ENCODE measurements at regions not wholly inside any gene's neighbourhood (a gene's known extent, or its start where the extent isn't known, plus 50 kb on each side); places are given as distances from the start of the nearest gene placed in this dataset.
"Not testable (repeated sequence)": the region's sequence is repeated elsewhere in the genome, so short reads cannot be mapped to it uniquely, and the experiment has no call there.

- peak in 1 of 2 experiments; percentile 10 for DNase-seq (ENCODE audit: low read depth in 1 of 2, low spot score in 2 of 2)
- H3K4me3 ChIP-seq; H3K36me3 ChIP-seq; H3K4me1 ChIP-seq (replicated peaks); H3K27ac ChIP-seq; H3K27me3 ChIP-seq (replicated peaks); H3K9me3 ChIP-seq (replicated peaks): not testable (repeated sequence)
Measured at GRCh38 chr2:87222131-87222530, 200.5 kb upstream of the PLGLB1 start.

- not testable (repeated sequence) for H3K27me3 ChIP-seq (replicated peaks); DNase-seq (ENCODE audit: low read depth in 1 of 2, low spot score in 2 of 2); H3K4me3 ChIP-seq; H3K4me1 ChIP-seq (replicated peaks); H3K9me3 ChIP-seq (replicated peaks); H3K27ac ChIP-seq; H3K36me3 ChIP-seq
Measured at GRCh38 chr2:87223873-87224272, 202.2 kb upstream of the PLGLB1 start.

GRCh38 chr2:87229091-87229689, 207.5 kb upstream of the PLGLB1 start:
- peak in 1 of 2 experiments; percentile 62 for DNase-seq (ENCODE audit: low read depth in 1 of 2, low spot score in 2 of 2)
- H3K4me1 ChIP-seq (replicated peaks); H3K27ac ChIP-seq; H3K27me3 ChIP-seq (replicated peaks); H3K9me3 ChIP-seq (replicated peaks); H3K4me3 ChIP-seq; H3K36me3 ChIP-seq: not testable (repeated sequence)

- not testable (repeated sequence) for H3K36me3 ChIP-seq; DNase-seq (ENCODE audit: low read depth in 1 of 2, low spot score in 2 of 2); H3K4me1 ChIP-seq (replicated peaks); H3K4me3 ChIP-seq; H3K27me3 ChIP-seq (replicated peaks); H3K9me3 ChIP-seq (replicated peaks); H3K27ac ChIP-seq
Measured at GRCh38 chr2:87229964-87230363, 208.3 kb upstream of the PLGLB1 start.

DNA sequence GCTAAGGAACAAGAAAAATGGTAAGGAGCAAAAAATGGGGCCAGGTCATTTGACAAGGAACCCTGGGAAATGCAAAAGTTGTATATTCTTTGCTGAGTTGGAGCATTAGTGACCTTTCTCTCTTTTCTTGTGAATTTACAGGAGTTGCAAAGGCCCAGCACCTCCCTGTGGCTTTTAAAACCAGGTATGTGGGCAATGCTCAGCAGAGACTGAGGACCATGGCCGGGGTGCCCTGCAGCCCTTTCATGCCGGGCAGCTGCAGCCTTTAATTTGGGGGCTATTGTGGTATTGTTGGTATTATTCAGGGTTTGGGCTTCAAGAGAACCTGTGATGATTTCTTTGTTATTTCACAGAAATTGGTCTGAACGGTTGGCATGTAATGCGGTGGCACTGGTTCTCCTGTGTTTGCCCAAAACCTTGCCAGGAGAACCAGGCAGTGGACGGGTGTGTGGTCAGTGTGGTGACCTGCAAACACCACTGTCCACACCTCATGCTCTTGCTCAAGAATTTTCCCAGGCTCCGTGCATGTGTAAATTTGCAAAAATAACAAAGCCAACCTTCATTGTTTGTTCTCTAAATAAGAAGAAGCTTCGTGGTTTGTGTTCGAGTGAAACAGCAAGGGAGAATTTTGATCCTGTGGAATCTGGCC, 213.8 kb upstream of the PLGLB1 start:
- not testable (repeated sequence) for H3K4me3 ChIP-seq; DNase-seq (ENCODE audit: low read depth in 1 of 2, low spot score in 2 of 2); H3K4me1 ChIP-seq (replicated peaks); H3K27ac ChIP-seq; H3K9me3 ChIP-seq (replicated peaks); H3K27me3 ChIP-seq (replicated peaks); H3K36me3 ChIP-seq

DNA sequence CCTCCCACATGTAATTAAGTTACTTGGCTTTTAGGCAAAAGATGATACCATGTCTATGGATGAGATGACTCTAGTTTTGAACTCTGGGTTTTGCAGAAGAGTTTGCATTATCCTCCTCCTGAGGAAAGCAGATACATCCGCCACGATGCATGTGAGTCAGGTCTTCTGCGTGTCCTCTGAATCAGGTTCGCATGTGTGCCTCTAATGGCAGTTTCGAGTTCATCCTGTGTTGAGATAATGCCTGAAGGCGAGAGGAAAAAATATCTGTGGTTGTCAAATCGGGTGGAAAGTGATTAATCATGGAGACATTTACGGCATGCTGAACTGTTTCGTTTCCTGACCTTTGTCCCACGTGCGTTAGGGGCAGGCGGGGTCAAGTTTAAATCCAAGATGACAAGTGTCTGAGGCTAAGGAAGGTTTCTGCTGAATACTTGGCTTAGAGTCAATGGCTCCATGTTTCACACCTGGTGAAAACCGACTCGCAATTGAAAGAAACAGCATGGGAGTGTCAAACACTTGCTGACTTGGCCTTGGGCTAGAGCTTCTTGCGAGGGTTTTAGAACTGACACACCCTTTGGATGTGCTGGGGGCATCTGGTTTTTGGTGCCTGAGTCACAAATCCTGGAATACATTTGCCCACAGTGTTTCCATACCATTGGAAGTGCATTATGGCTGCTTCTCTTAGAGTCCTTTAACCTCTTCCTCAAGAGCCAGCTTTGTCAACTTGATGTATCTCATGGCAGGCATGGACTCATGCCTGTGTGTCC, 216.1 kb upstream of the PLGLB1 start:
- not testable (repeated sequence) for H3K4me3 ChIP-seq; H3K27me3 ChIP-seq (replicated peaks); H3K4me1 ChIP-seq (replicated peaks); H3K9me3 ChIP-seq (replicated peaks); H3K36me3 ChIP-seq; DNase-seq (ENCODE audit: low read depth in 1 of 2, low spot score in 2 of 2); H3K27ac ChIP-seq

GRCh38 chr2:87239558-87240215, 218.0 kb upstream of the PLGLB1 start:
- H3K4me1 ChIP-seq (replicated peaks); H3K27me3 ChIP-seq (replicated peaks): not testable (repeated sequence)
- peak in 1 of 2 experiments; percentile 5 for DNase-seq (ENCODE audit: low read depth in 1 of 2, low spot score in 2 of 2)

GRCh38 chr2:87246066-87246717, 224.5 kb upstream of the PLGLB1 start:
- not testable (repeated sequence) for H3K27me3 ChIP-seq (replicated peaks); H3K4me1 ChIP-seq (replicated peaks); H3K9me3 ChIP-seq (replicated peaks); H3K4me3 ChIP-seq; H3K36me3 ChIP-seq; H3K27ac ChIP-seq
- peak in 1 of 2 experiments; percentile 8 for DNase-seq (ENCODE audit: low read depth in 1 of 2, low spot score in 2 of 2)

More at GRCh38 chr2:87239558-87240215, 218.0 kb upstream of the PLGLB1 start:
- not testable (repeated sequence) for H3K36me3 ChIP-seq; H3K9me3 ChIP-seq (replicated peaks); H3K4me3 ChIP-seq; H3K27ac ChIP-seq

DNA sequence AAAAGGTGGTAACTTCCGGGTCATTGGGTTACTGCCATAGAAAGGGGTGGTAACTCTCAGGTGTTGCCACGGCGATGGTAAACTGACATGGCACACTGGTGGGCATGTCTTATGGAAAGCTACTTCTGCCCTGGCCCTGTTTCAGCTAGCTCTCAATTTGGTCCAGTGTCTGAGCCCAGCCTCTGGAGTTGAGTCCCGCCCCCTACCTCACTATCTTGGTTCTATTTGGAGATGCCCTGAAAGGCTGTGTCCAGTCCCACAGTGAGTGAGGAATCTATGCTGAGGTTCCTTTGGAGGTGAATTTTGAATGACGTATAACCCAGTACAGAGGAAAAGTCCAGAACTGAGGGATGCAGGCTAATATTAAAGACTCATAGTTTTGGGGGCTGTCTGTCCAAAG, 230.4 kb upstream of the PLGLB1 start:
- not testable (repeated sequence) for H3K36me3 ChIP-seq; H3K27me3 ChIP-seq (replicated peaks); H3K9me3 ChIP-seq (replicated peaks); DNase-seq (ENCODE audit: low read depth in 1 of 2, low spot score in 2 of 2); H3K4me1 ChIP-seq (replicated peaks); H3K27ac ChIP-seq; H3K4me3 ChIP-seq

GRCh38 chr2:87254562-87254961, 232.9 kb upstream of the PLGLB1 start:
- H3K27ac ChIP-seq; H3K36me3 ChIP-seq; H3K4me3 ChIP-seq; H3K9me3 ChIP-seq (replicated peaks); H3K4me1 ChIP-seq (replicated peaks); H3K27me3 ChIP-seq (replicated peaks): not testable (repeated sequence)
- DNase-seq (ENCODE audit: low read depth in 1 of 2, low spot score in 2 of 2) = peak in 1 of 2 experiments; percentile 92

DNA sequence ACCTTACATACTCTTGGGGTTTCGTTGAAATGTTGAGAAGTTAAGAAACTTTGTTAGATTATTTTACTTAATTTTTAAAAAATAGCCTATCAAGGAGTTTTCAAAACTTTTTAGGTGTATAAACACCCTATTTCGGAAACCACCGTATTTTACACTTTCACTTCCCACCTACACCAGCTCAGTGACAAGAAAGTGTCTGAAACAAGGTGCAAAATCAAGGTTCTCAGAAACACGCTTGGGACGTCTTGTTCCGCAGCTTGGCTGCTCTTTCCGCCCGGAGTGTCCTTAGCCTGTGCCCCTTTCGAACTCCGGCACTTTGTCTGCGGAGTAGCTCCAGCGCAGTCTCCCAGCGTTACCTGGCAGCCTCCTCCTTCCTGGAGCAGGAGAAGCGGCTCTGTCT, 233.8 kb upstream of the PLGLB1 start:
- not testable (repeated sequence) for H3K36me3 ChIP-seq; H3K27me3 ChIP-seq (replicated peaks); H3K4me1 ChIP-seq (replicated peaks); H3K27ac ChIP-seq; DNase-seq (ENCODE audit: low read depth in 1 of 2, low spot score in 2 of 2); H3K9me3 ChIP-seq (replicated peaks); H3K4me3 ChIP-seq

GRCh38 chr2:87258887-87259286, 237.2 kb upstream of the PLGLB1 start:
- not testable (repeated sequence) for DNase-seq (ENCODE audit: low read depth in 1 of 2, low spot score in 2 of 2); H3K27ac ChIP-seq; H3K9me3 ChIP-seq (replicated peaks); H3K4me3 ChIP-seq; H3K4me1 ChIP-seq (replicated peaks); H3K27me3 ChIP-seq (replicated peaks); H3K36me3 ChIP-seq

- H3K4me3 ChIP-seq; DNase-seq (ENCODE audit: low read depth in 1 of 2, low spot score in 2 of 2); H3K9me3 ChIP-seq (replicated peaks); H3K4me1 ChIP-seq (replicated peaks); H3K27me3 ChIP-seq (replicated peaks); H3K36me3 ChIP-seq; H3K27ac ChIP-seq: not testable (repeated sequence)
Measured at GRCh38 chr2:87262184-87262702, 240.6 kb upstream of the PLGLB1 start.

All from SJSA1 (cell line).